SW480 (cell line): ENCODE measurements at regions not wholly inside any gene's neighbourhood (a gene's known extent, or its start where the extent isn't known, plus 50 kb on each side); places are given as distances from the start of the nearest gene placed in this dataset.
"Not testable (repeated sequence)": the region's sequence is repeated elsewhere in the genome, so short reads cannot be mapped to it uniquely, and the experiment has no call there.

Source experiments
- DNase-seq: peaks from one replicate; pipeline ENCODE4 v3.0.0-alpha.2; 2016; ENCODE audit warnings: low spot score

DNA sequence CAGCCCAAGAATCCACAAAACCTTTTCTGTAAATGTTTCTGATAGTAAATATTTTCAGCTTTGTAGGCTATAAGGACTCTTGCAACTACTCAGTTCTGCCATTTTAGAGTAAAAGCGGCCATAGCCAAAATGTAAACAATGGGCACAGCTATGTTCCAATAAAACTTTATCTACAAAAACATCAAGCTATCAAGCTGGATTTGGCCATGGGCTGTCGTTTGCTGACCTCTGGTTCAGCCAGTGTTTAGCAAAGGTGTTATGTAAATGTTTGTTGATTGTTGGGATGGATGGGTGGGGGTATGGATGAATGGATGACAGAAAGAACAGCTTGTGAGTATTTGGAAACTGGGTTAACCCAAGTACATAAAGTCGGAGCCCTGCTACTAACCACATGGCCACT, 111.1 kb upstream of the VRK1 start:
- no peak for DNase-seq

DNA sequence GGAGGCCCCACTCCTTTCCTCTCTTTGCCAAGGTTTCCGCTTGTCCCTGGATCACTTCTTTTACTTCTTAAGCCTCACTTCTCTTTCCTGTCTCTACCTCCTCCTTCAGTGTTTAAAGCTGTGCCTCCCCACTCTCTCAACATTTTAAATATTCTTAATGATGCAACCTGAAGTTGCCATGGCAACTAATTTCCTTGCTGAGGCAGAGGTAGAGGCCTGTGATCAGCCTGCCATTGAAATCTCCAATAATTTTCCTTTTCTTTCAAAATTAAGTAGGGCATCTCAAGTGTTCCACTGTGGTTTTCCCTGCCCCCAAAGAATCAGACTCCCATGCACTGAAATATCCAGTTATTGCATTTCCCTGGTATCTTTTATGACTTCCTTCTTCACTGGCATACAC, 108.6 kb upstream of the VRK1 start:
- no peak for DNase-seq

DNA sequence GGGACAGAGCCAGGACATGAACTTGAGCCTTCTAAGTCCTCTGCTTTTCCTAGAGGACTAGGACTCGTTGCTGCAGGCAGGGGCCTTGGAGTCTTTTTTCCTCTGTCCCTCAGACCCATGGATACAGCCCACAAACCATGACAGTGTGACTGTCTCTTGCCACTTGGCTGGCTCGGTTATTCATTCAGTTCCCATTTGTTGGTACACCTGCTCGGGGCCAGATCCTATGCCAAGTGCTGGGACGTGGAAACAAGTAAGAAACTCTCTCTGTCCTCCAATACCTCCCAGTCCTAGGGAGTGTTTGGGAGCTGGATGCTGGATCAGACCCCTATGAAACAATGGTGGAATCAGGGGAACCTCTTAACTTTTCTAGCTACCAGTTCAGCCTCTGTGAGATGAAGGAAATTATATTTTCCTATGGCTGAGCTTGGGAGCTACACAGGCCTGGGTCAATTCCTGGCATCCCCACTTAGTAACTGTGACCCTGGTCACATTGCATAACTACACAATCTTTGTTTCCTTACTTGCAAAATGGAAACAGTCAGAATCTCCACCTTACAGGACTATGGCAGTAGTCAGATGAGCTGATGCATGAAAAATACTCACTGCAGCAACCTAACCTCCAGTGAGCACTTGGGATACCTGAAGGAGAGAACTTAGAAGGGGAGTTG, 106.3 kb upstream of the VRK1 start:
- DNase-seq = no peak

DNA sequence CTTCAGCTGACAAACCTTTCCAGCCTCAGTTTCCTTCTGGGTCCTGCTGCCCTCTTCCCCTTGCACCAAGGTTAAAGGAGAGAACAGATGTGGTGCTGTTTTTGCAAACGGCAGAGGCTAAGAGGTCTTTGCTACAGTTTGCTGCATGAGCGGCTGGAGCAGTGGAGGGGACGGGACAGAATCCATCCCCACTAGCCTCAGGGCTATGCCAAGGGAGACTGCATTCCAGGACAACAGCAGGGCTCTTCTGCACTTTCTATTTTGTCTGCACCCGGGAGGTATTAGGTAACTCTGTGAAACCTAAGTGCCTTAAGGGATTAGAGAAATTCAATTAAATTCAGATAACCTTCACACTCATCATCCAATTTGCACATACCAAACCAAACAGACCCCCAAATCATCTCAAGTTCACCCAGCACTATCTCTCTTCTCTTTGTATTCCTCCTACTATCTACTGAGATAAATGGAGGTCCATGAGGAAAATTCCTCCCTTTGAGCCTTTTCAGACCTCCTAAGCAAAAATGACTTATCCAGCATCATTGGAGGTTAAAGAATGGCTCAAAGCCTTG, 103.8 kb upstream of the VRK1 start:
- DNase-seq = no peak

DNA sequence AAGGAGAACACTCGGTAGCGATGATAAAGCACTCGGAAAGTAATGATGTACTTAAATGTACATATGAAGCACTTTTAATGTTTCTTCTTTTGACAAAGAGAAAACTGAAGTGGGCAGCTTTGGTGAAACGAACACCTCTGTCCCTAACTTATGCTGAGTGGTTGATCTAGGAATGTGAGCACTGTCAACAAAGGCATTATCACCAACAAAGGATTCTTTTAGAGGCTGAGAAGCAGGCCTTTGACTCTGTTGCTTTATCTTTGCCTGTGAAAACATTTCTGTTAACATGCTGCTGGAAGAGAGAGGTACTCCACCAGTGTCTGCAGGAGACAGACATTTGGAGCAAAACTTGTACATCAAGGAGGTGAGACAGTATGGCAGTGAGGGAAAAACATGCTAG, 103.2 kb upstream of the VRK1 start:
- no peak for DNase-seq

DNA sequence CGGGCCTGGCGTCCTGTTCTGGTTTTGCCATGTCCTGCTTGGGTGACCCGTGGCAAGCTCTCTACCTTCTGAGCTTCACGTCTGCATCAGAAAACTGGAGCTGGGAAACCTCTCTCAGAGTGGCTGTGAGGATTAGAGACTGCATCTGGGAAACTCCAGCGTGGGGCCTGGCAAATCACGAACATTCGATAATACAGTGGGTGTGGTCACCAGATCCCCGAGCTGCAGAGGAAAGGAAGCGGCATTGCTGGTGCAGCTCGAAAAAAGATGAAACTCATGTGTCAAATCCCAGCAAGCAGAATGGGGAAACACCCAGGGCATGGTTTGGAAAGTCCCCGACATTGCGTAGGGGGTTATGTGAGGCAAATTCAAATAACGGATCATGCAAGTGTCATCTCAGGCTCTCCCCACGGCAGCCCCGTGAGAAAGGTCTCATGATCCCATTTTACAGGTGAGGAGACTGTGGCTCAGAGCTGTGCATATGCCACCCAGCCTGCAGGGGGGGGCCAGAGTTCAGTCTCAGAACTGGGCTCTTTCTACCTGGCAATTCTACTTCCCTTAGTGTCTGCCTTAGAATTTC, 98.1 kb upstream of the VRK1 start:
- no peak for DNase-seq

DNA sequence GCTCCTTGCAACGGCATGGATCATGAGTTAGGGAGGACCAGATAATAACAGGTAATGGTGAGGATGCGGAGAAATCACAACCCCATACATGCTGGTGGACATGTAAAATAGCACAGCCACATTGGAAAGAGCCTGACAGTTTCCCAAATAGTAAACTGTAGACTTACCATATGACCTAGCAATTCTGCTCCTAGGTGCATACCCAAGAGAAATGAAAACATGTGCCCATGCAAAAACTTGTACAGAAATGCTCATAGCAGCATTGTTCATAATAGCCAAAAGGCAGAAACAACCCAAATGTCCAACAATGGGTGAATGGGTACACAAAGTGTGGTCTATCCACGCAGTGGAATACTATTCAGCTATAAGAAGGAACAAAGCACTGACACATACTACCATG, 97.5 kb upstream of the VRK1 start:
- DNase-seq = no peak

DNA sequence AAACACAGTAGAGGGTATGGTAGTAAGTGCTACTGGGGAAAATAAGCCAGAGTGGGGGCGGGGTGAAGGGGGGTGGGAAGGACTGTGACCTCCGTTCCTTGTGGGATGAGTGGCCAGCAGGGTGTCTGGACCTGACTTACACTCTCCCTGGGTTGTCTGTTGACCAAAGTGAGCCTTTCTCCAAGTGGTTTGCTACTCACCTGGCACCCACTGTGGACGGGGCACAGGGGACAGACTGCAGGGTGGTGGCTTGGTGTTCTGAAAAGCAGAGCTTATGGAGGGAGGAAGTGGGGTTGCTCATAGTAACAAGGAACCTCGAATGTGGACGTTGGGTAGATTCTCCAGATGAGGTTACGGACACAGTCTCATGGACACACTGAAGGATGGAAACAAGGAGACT, 94.4 kb upstream of the VRK1 start:
- no peak for DNase-seq

DNA sequence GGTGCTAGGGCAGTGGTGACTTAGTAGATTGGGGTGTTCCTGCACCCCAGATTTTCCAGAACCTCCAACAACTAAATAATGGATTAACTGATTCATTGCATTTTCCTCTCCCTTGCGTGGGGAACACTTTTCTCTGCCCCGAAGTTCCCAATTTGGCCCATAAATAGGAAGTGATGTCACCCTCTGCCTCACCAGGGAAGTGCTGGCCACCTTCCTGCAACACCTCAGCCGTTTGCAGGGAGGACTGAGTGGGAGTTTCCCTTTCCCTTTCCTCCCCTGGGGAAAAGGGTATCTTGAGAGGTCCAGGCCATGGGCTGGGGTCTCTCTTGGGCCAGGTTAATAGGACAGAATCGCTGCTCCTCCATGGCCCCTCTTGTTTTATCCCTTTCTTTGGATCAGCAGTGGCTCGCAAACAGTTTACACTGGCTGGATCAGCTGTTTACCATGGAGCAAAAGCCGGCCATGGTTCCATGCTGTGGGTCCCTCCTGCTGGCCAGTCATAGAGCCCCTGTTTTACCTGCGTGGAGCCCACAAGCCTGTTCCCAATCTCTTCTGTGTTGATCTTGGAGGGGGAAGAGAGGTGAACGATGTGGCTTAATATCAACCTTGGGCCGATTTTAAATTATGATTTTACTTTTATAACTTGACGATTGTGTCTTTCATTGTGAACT, 91.6 kb upstream of the VRK1 start:
- no peak for DNase-seq

DNA sequence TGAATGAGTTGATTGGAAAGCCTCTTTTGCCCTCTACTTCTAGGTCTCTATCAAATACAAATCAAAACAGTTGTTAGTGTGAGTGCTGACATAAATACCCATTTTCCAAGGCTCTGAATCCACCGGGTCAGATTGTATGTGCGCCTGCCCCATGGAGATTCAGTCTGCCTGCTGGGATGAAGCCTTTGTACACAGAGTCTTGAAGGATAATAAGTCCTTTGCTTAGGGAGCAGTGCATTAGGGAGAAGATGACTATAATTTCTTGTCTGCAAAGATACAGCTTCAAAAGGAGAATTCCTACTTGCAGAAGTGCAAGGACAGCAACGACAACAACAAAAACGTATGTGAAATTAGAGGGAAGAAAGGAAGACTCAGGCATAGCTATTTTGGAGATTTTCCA, 90.3 kb upstream of the VRK1 start:
- DNase-seq = no peak

DNA sequence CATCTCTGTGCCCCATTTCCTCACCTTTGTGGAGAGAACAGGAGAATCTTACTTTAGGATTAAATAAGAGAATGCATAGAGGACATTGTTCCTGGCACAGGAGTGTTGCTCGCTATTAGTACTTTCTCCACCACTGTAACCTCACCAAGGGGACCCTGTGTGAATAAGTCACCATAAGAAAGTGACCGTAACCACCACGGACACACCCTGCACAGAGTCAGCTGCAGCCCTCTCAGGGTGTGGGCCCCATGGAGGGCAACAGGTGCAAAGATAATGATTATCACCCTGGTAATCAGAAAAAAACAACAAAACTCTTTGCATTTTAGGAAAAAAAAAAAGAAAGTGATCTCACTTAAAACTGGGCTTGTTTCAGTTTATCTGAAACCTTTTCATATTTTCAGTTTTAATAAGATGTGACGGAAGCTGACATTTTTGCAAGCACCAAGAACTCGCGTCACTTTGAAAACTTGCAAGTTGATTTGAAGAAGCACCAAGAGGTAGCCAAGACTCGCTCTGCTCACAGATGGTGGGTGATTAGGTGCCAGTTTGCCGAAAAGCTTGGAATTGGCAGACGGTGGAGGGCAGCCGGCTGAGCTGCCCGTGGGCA, 87.0 kb upstream of the VRK1 start:
- DNase-seq = no peak

DNA sequence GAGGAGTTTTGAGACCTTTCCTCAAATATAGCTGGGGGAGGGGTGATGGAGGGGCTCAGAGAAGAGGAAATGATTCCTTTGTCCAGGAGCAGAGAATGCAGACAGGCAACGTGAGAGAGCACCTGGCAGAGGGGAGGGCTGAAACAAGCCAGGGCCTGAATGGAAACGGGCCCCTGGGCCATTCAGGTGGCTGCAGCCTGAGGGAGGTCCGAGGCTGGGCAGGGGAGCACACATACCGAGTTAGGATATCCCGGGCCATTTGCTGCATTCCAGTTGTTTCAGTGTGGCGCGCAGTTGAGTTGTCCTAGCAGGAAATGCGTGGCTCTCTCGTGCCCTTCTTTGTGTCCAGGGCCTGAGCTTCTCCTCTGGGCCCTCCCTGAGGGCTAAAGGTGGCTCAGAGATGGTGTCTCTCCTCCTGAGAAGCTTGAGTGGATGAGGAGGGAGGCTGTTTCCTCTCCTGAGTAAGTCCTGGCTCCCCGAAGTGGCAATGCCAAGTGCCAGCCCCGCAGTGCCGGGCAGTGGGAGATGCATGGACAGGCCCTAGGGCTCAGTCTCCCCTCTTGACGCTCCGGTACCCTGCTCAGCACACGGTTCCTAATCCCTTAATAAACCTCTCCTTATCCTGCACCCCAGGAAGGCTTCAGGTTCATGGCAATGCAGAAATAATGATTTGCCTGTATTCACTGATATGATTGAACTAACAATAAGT, 85.5 kb upstream of the VRK1 start:
- DNase-seq = no peak

DNA sequence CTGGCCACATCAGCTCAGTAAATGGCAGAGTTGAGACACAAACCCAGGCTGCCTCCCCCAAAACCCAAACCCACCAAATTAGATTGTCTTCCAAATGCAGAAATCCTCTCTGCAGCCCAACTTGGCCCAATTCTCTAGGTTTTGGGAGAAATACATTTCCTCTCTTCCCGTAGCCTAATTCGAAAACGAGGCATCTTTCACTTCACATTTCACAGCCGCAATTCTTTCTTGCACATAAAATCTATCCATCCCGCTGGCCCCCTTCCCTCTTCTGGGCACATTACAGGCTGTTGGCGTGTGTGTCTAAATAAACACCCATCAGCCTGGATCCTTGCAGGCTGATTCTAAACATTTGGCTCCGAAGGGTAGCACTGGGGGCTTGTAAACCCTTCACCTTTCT, 83.8 kb upstream of the VRK1 start:
- no peak for DNase-seq

DNA sequence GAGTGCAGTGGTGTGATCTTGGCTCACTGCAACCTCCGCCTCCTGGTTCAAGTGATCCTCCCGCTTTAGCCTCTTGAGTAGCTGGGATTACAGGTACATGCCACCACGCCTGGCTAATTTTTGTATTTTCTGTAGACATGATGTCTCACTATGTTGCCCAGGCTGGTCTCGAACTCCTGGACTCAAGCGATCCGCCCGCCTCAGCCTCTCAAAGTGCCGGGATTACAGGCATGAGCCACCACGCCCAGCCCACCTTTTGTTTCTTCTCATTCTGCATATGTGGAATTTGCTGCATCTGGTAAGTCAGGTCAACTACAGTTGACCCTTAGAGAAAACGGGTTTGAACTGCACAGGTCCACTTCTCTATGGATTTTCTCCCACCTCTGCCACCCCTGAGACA, 82.6 kb upstream of the VRK1 start:
- DNase-seq = not testable (repeated sequence)

DNA sequence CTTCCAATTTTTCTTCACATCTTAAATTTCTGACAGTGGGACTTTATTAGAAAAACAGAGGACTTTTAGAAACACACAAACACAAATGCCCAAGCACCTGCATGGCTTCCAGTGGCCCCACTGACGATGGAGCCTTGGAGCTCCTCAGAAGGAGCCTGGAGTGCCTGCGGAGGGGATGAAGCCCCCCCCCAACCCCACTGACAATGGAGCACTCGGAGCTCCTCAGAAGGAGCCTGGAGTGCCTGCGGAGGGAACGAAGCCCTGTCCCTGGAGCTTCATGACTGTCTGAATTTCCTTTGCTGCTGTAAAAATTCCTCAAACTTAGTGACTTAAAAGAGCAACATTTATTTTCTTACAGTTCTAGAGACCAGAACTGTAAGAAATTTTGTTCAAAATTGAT, 80.1 kb upstream of the VRK1 start:
- no peak for DNase-seq

DNA sequence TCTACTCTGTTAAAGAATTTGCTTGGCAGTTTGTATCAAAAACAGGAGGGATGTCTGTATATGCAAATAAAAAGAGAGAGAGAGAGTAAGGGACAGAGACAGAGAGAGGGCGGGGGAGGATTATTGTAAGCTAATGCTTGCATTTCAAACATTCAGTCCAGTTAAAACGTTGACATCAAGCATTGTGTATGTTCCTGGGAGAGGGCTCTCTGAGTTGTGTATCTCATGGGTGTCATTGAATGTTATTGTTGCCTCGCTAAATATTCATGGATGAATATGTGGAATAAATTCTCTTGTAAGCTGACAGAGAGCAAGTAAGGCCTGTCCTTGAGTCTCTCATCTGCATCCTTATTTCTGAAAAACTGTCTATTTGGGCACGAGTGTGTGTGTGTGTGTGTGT, 78.8 kb upstream of the VRK1 start:
- no peak for DNase-seq

DNA sequence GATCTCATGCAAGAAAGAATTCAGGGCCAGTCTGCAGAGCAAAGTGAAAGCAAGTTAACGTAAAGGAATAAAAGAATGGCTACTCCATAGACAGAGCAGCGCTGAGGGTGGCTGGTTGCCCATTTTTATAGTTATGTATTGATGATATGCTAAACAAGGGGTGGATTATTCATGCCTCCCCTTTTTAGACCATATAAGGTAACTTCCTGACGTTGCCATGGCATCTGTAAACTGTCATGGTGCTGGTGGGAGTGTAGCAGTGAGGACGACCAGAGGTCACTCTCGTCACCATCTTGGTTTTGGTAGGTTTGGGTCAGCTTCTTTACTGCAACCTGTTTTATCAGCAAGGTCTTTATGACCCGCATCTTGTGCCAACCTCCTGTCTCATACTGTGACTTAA, 76.5 kb upstream of the VRK1 start:
- DNase-seq = not testable (repeated sequence)

DNA sequence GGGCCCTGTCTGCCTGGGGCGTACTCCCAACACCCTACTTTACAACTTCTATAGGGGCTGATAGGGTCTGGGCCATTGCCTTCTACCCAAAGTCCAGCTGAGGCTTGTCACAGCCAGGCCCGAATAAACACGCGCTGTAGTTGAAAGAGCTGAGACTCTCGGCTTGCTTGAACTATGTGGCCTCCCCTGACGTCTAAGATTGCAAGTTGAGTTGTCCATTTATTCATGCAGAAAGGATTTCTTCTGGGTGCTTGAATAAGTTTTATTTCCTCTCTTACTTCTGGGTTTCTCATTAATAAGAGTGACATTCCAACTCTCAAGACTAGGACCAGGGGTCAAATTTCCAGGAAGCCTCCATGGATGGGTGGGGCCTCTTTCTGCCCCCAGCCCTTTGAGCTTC, 74.4 kb upstream of the VRK1 start:
- no peak for DNase-seq

DNA sequence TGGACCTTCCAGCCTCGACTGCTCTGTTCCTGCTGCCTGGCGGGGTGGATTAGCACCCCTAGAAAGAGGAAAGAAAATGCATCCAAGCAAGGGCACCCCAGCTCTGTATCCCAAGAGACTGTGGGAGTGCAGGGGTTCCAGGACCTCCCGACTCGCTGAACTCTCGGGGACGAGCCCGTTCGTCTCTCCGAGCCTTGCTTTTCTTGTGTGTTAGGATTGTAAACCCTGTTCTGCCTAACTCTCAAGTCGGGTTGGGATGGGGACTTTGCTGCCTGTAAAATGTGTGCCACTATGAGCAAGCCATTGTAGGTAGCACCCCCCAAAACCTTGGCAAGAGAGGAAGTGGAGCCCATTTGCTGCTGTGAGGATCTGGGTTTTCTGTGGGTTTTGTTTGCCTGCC, 73.2 kb upstream of the VRK1 start:
- DNase-seq = no peak

DNA sequence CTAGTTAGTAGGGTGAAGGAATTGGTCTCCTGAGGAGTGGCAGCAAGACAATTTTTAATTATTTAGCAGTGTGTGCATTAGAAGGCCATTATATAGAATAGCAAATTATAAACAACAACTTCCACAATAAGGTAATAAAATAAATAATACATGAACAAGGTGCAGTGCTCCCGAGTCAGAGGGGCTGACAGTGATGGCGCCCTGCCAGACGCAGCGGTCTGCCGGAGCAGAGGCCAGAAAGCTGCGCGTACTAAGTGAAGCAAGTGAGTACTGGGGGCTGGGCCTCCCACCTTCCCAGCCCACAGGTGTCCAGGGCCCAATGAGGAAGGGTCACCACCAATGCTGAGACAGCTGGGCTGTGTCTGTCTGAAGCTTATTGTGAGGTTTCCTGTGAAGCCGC, 72.0 kb upstream of the VRK1 start:
- DNase-seq = no peak

DNA sequence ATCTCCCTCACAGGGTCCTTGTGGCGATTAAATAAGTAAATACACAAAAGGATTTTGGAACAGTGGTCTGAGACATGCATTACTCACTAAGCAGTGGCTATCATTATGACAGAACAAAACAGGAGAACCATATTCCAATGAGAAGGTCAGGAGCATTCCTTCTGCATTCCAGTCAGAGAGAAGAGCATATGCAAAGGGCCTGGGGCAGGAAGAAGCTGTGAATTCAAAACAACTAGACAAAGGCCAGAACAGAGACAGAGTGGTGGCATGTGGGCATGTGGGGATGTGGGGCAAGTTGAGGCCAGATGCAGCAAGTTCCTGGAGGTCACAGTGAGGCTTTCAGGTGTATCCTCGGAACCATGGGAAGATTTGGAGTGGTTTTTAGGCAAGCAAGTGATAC, 70.1 kb upstream of the VRK1 start:
- DNase-seq = no peak

DNA sequence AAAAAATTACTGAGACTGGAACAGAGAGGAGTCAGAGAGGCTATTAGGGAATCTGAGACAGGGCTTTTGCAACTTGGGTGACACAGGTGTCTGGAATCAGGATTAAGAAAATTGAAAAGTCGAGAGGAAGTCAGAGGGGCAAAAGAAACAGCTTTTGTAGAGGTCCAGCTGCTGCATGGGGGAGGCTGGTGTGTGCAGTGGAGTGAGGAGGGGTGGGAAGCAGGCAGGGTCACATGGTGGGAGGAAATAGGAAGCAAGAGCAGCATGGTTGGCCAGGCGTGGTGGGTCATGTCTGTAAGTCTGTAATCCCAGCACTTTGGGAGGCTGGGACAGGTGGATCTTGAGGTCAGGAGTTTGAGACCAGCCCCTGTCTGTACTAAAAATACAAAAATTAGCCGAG, 69.7 kb upstream of the VRK1 start:
- no peak for DNase-seq
